Naive thymus-derived CD4-positive, alpha-beta T cell (primary cell): ENCODE measurements at regions not wholly inside any gene's neighbourhood (a gene's known extent, or its start where the extent isn't known, plus 50 kb on each side); places are given as distances from the start of the nearest gene placed in this dataset.

Source experiments
- ATAC-seq: fragments of 150-1000 bp; cut with Tn5 transposase; 2 replicates; pipeline ENCODE4 v1.10.0; 2021; ENCODE audit warnings: mild to moderate bottlenecking, moderate library complexity
- CTCF ChIA-PET: fragments of 350-600 bp; sonication (Branson Sonifier 250); formaldehyde crosslinking; loops from one replicate; lab custom pipeline; 2021; ENCODE audit warnings: antibody characterized with exemption; lab: Charles Lee
- POLR2A ChIA-PET: fragments of 350-600 bp; sonication (Branson Sonifier 250); formaldehyde crosslinking; loops from one replicate; lab custom pipeline; 2021; ENCODE audit warnings: antibody characterized with exemption, inconsistent platforms; lab: Charles Lee
- DNase-seq, 9 donors: peaks; one replicate each; pipeline versions ENCODE4 v3.0.0 to v3.0.0-alpha.2; 2020 to 2022; ENCODE audit warnings: mixed read lengths in 1 of 9
- H3K27ac ChIP-seq: one replicate; pipeline ENCODE4 v1.7.0; 2013; ENCODE audit warnings: mild to moderate bottlenecking, low read depth, low read length, moderate library complexity
- H3K27me3 ChIP-seq, 2 donors: one replicate each; pipeline ENCODE4 v1.7.0; 2013; ENCODE audit warnings: low read length in 2 of 2, mild to moderate bottlenecking in 2 of 2, moderate library complexity in 2 of 2; ENCODE audit not compliant: control insufficient read depth in 2 of 2, insufficient read depth in 2 of 2
- H3K36me3 ChIP-seq, 3 experiments: 1 replicate in 2 of 3; 2 replicates in 1 of 3; pipeline ENCODE4 v1.7.0; 2013; ENCODE audit warnings: low read length in 3 of 3, mild to moderate bottlenecking in 3 of 3, moderate library complexity in 1 of 3; ENCODE audit not compliant: insufficient read depth in 3 of 3, control insufficient read depth in 2 of 3
- H3K4me1 ChIP-seq, 2 donors: one replicate each; pipeline ENCODE4 v1.7.0; 2013; ENCODE audit warnings: low read length in 2 of 2, mild to moderate bottlenecking in 2 of 2, moderate library complexity in 1 of 2; ENCODE audit not compliant: control insufficient read depth in 2 of 2, insufficient read depth in 2 of 2
- H3K4me3 ChIP-seq: 2 replicates; pipeline ENCODE4 v1.7.0; 2013; ENCODE audit warnings: mild to moderate bottlenecking, low read length
- H3K9me3 ChIP-seq, 3 experiments: 1 replicate in 2 of 3; 2 replicates in 1 of 3; pipeline ENCODE4 v1.7.0; 2013; ENCODE audit warnings: low read length in 3 of 3; ENCODE audit not compliant: control insufficient read depth in 2 of 3
- H3K27ac Mint-ChIP-seq, 9 donors: one replicate each; pipeline ENCODE4 v1.8.0; 2020 to 2022; ENCODE audit warnings: mixed read lengths in 9 of 9, mild to moderate bottlenecking in 8 of 9, moderate library complexity in 5 of 9, inconsistent platforms in 2 of 9
- H3K27me3 Mint-ChIP-seq, 5 donors: one replicate each; pipeline ENCODE4 v1.8.0; 2021 to 2022; ENCODE audit warnings: mixed read lengths in 5 of 5, mild to moderate bottlenecking in 1 of 5
- H3K36me3 Mint-ChIP-seq, 5 donors: one replicate each; pipeline ENCODE4 v1.8.0; 2020 to 2022; ENCODE audit warnings: mixed read lengths in 5 of 5, mild to moderate bottlenecking in 3 of 5, inconsistent platforms in 1 of 5
- H3K4me1 Mint-ChIP-seq, 7 donors: one replicate each; pipeline ENCODE4 v1.8.0; 2020 to 2022; ENCODE audit warnings: mixed read lengths in 7 of 7, mild to moderate bottlenecking in 3 of 7, inconsistent platforms in 1 of 7
- H3K4me3 Mint-ChIP-seq, 10 donors: one replicate each; pipeline ENCODE4 v1.8.0; 2020 to 2022; ENCODE audit warnings: mild to moderate bottlenecking in 10 of 10, mixed read lengths in 10 of 10, moderate library complexity in 6 of 10, inconsistent platforms in 2 of 10
- H3K9me3 Mint-ChIP-seq, 11 donors: one replicate each; pipeline ENCODE4 v1.8.0; 2020 to 2022; ENCODE audit warnings: mixed read lengths in 11 of 11, mild to moderate bottlenecking in 4 of 11, inconsistent platforms in 1 of 11, moderate library complexity in 1 of 11
- intact Hi-C, 2 donors: fragments of 100-400 bp; cut with micrococcal nuclease; formaldehyde crosslinking; loops; one replicate each; pipeline ENCODE4 v1.15.1; 2023

GRCh38 chr11:96465512-96465911 lies 75.7 kb downstream of the JRKL start:
- Mint-ChIP-seq H3K4me3 (no peak overlapping the region), H3K4me1 (peaks cover 0 to 8% (median 6%) of the 10 kb centered on the region in 7 donors), H3K9me3 (no peaks in the 10 kb centered on the region), H3K27ac (no peak overlapping the region), H3K36me3 (no peaks in the 10 kb centered on the region), H3K27me3 (peaks cover 0 to 16% (median 9%) of the 10 kb centered on the region in 5 donors)
- ATAC-seq (no peak), DNase-seq (no peak)
- Histone ChIP-seq H3K36me3 (no peaks in the 10 kb centered on the region), H3K4me3 (no peak overlapping the region), H3K4me1 (peaks cover 0 to 3% of the 10 kb centered on the region in 2 donors), H3K27ac (no peak overlapping the region), H3K27me3 (peaks cover 0 to 3% of the 10 kb centered on the region in 2 donors), H3K9me3 (no peaks in the 10 kb centered on the region)
- POLR2A ChIA-PET, result no interaction called here
- CTCF ChIA-PET, result no interaction called here
- intact Hi-C loops, result loop anchor here in 1 of 2 donors (2.0 kb wide), 1 partner anchor 675 kb away; no protein-coding TSS in a partner anchor

- ATAC-seq (no peak), DNase-seq (no peak)
- no peak overlapping the region for H3K27ac ChIP-seq
- Mint-ChIP-seq H3K36me3 (no peaks in the 10 kb centered on the region), H3K4me3 (no peak overlapping the region), H3K27ac (no peak overlapping the region), H3K27me3 (peaks cover 0 to 11% (median 3%) of the 10 kb centered on the region in 5 donors), H3K9me3 (no peaks in the 10 kb centered on the region), H3K4me1 (peaks cover 0 to 8% (median 6%) of the 10 kb centered on the region in 7 donors)
- H3K4me1 ChIP-seq, result peaks cover 0 to 3% of the 10 kb centered on the region in 2 donors
- peaks cover 0 to 3% of the 10 kb centered on the region in 2 donors for H3K27me3 ChIP-seq
- H3K4me3 ChIP-seq, result no peak overlapping the region
- intact Hi-C loops, result no loop called here
- ChIA-PET POLR2A (no interaction called here), CTCF (no interaction called here)
- no peaks in the 10 kb centered on the region for H3K36me3 ChIP-seq
- H3K9me3 ChIP-seq, result no peaks in the 10 kb centered on the region
Observed at GRCh38 chr11:96466607-96467006, 76.8 kb downstream of the JRKL start.

- no peak overlapping the region for H3K27ac Mint-ChIP-seq
- H3K9me3 Mint-ChIP-seq, result peaks cover under 1 to 17% (median 8%) of the 10 kb centered on the region in 11 donors
- ATAC-seq, result no peak
- Histone ChIP-seq H3K4me3 (no peak overlapping the region), H3K36me3 (no peaks in the 10 kb centered on the region), H3K27me3 (no peaks in the 10 kb centered on the region), H3K9me3 (peaks cover 0 to 14% (median 0%) of the 10 kb centered on the region in 3 experiments), H3K4me1 (no peaks in the 10 kb centered on the region), H3K27ac (no peak overlapping the region)
- intact Hi-C loops, result no loop called here
- H3K4me3 Mint-ChIP-seq, result no peak overlapping the region
- H3K36me3 Mint-ChIP-seq, result peaks cover 0 to 7% (median 4%) of the 10 kb centered on the region in 5 donors
- DNase-seq, result no peak
- CTCF ChIA-PET, result no interaction called here
- peaks cover 0 to 2% (median 0%) of the 10 kb centered on the region in 7 donors for H3K4me1 Mint-ChIP-seq
- peaks cover 0 to 24% (median 2%) of the 10 kb centered on the region in 5 donors for H3K27me3 Mint-ChIP-seq
- POLR2A ChIA-PET, result no interaction called here
Observed at GRCh38 chr11:96469776-96470175, 80.0 kb downstream of the JRKL start.

- Histone ChIP-seq H3K4me1 (no peaks in the 10 kb centered on the region), H3K9me3 (peaks cover 0 to 18% (median 0%) of the 10 kb centered on the region in 3 experiments), H3K36me3 (no peaks in the 10 kb centered on the region), H3K27ac (no peak overlapping the region), H3K27me3 (no peaks in the 10 kb centered on the region), H3K4me3 (no peak overlapping the region)
- Mint-ChIP-seq H3K4me3 (no peak overlapping the region), H3K36me3 (peaks cover 0 to 7% (median 4%) of the 10 kb centered on the region in 5 donors), H3K4me1 (no peaks in the 10 kb centered on the region), H3K27me3 (peaks cover 2 to 29% (median 8%) of the 10 kb centered on the region in 5 donors), H3K27ac (no peak overlapping the region), H3K9me3 (peaks cover 3 to 24% (median 12%) of the 10 kb centered on the region in 11 donors)
- no peak for DNase-seq
- intact Hi-C loops, result no loop called here
- POLR2A ChIA-PET, result no interaction called here
- CTCF ChIA-PET, result no interaction called here
- ATAC-seq, result no peak
Observed at GRCh38 chr11:96470521-96470920, 80.7 kb downstream of the JRKL start.

- Mint-ChIP-seq H3K36me3 (peaks cover 0 to 7% (median 4%) of the 10 kb centered on the region in 5 donors), H3K9me3 (peaks cover 3 to 37% (median 14%) of the 10 kb centered on the region in 11 donors), H3K27me3 (peaks cover 0 to 32% (median 9%) of the 10 kb centered on the region in 5 donors), H3K4me3 (no peak overlapping the region), H3K27ac (no peak overlapping the region), H3K4me1 (no peaks in the 10 kb centered on the region)
- Histone ChIP-seq H3K4me1 (no peaks in the 10 kb centered on the region), H3K36me3 (no peaks in the 10 kb centered on the region), H3K9me3 (peaks cover 0 to 18% (median 0%) of the 10 kb centered on the region in 3 experiments), H3K27ac (no peak overlapping the region), H3K4me3 (no peak overlapping the region), H3K27me3 (no peaks in the 10 kb centered on the region)
- ATAC-seq (no peak), DNase-seq (no peak)
- ChIA-PET CTCF (no interaction called here), POLR2A (no interaction called here)
- intact Hi-C loops, result no loop called here
Observed at GRCh38 chr11:96472085-96472484, 82.3 kb downstream of the JRKL start.

- H3K4me1 Mint-ChIP-seq, result no peaks in the 10 kb centered on the region
- Histone ChIP-seq H3K27ac (no peak overlapping the region), H3K4me3 (no peak overlapping the region), H3K4me1 (no peaks in the 10 kb centered on the region), H3K9me3 (peaks cover 0 to 18% (median 0%) of the 10 kb centered on the region in 3 experiments), H3K27me3 (no peaks in the 10 kb centered on the region), H3K36me3 (no peaks in the 10 kb centered on the region)
- peaks cover 3 to 37% (median 15%) of the 10 kb centered on the region in 11 donors for H3K9me3 Mint-ChIP-seq
- intact Hi-C loops, result no loop called here
- DNase-seq, result no peak
- no peak overlapping the region for H3K27ac Mint-ChIP-seq
- peaks cover 0 to 7% (median 4%) of the 10 kb centered on the region in 5 donors for H3K36me3 Mint-ChIP-seq
- ATAC-seq, result no peak
- H3K27me3 Mint-ChIP-seq, result peaks cover 0 to 32% (median 9%) of the 10 kb centered on the region in 5 donors
- POLR2A ChIA-PET, result no interaction called here
- CTCF ChIA-PET, result interaction anchor here (0.6 kb wide), 1 partner anchor 10 kb away, joined by 3 read pairs; no protein-coding TSS in a partner anchor
- H3K4me3 Mint-ChIP-seq, result no peak overlapping the region
Observed at GRCh38 chr11:96474263-96474662, 84.5 kb downstream of the JRKL start.

GRCh38 chr11:96481204-96481603 lies 91.4 kb downstream of the JRKL start:
- intact Hi-C loops, result no loop called here
- H3K27me3 Mint-ChIP-seq, result peaks cover 8 to 27% (median 18%) of the 10 kb centered on the region in 5 donors
- CTCF ChIA-PET, result no interaction called here
- H3K9me3 ChIP-seq, result no peaks in the 10 kb centered on the region
- no peak overlapping the region for H3K4me3 Mint-ChIP-seq
- H3K9me3 Mint-ChIP-seq, result peaks cover 0 to 10% (median 3%) of the 10 kb centered on the region in 11 donors
- POLR2A ChIA-PET, result interaction anchor here (0.7 kb wide), 1 partner anchor 1433 kb away, joined by 3 read pairs; no protein-coding TSS in a partner anchor
- no peaks in the 10 kb centered on the region for H3K36me3 Mint-ChIP-seq
- DNase-seq, result no peak
- no peaks in the 10 kb centered on the region for H3K4me1 Mint-ChIP-seq
- H3K27ac Mint-ChIP-seq, result no peak overlapping the region
- no peak overlapping the region for H3K27ac ChIP-seq
- no peaks in the 10 kb centered on the region for H3K36me3 ChIP-seq
- no peak for ATAC-seq
- no peaks in the 10 kb centered on the region for H3K4me1 ChIP-seq
- H3K4me3 ChIP-seq, result no peak overlapping the region
- no peaks in the 10 kb centered on the region for H3K27me3 ChIP-seq
